AG09309 (cell line): ENCODE measurements at regions not wholly inside any gene's neighbourhood (a gene's known extent, or its start where the extent isn't known, plus 50 kb on each side); places are given as distances from the start of the nearest gene placed in this dataset.

Experiments
- DNase-seq: peaks from one replicate; pipeline ENCODE4 v3.0.0-alpha.2; 2010; ENCODE audit warnings: low read depth
- H3K4me3 ChIP-seq: 2 replicates; pipeline ENCODE4 v1.5.1; 2011; ENCODE audit warnings: mild to moderate bottlenecking, low read depth, low read length, moderate library complexity; ENCODE audit not compliant: control insufficient read depth
- CTCF ChIP-seq: IDR thresholded peaks from 2 replicates; pipeline ENCODE4 v1.5.1; 2011; ENCODE audit warnings: mild to moderate bottlenecking, low read depth, low read length, inconsistent platforms; ENCODE audit not compliant: insufficient read depth, control insufficient read depth; ENCODE audit errors: missing control alignments

- peak overlapping the region; percentile 77 for H3K4me3 ChIP-seq
These were observed 106.1 kb downstream of the UCHL1 start for GRCh38 chr4:41362621-41363383.

GRCh38 chr4:41363384-41363981, 106.8 kb downstream of the UCHL1 start:
- H3K4me3 ChIP-seq = peak overlapping the region; percentile 17
- DNase-seq = peak; percentile 83
- no peak for TF ChIP-seq CTCF

More at GRCh38 chr4:41362621-41363383, 106.1 kb downstream of the UCHL1 start:
- no peak for TF ChIP-seq CTCF
- no peak for DNase-seq

- no peak for DNase-seq
- no peak overlapping the region for H3K4me3 ChIP-seq
- TF ChIP-seq CTCF = no peak
These were observed 108.1 kb downstream of the UCHL1 start for GRCh38 chr4:41364876-41365275.

GRCh38 chr4:41365681-41366080, 109.0 kb downstream of the UCHL1 start:
- no peak for DNase-seq
- no peak for TF ChIP-seq CTCF
- no peak overlapping the region for H3K4me3 ChIP-seq

GRCh38 chr4:41366911-41367517, 110.3 kb downstream of the UCHL1 start:
- DNase-seq = no peak
- no peak overlapping the region for H3K4me3 ChIP-seq
- no peak for TF ChIP-seq CTCF

GRCh38 chr4:41369680-41370079, 113.0 kb downstream of the UCHL1 start:
- DNase-seq = no peak
- H3K4me3 ChIP-seq = no peak overlapping the region
- no peak for TF ChIP-seq CTCF
